ENCODE measurements at regions not wholly inside any gene's neighbourhood (a gene's known extent, or its start where the extent isn't known, plus 50 kb on each side); places are given as distances from the start of the nearest gene placed in this dataset.

GRCh38 chr15:77824361-77825251, 191.9 kb upstream of the LINGO1 start:
- no peak overlapping the region for H3K4me3 ChIP-seq

DNA sequence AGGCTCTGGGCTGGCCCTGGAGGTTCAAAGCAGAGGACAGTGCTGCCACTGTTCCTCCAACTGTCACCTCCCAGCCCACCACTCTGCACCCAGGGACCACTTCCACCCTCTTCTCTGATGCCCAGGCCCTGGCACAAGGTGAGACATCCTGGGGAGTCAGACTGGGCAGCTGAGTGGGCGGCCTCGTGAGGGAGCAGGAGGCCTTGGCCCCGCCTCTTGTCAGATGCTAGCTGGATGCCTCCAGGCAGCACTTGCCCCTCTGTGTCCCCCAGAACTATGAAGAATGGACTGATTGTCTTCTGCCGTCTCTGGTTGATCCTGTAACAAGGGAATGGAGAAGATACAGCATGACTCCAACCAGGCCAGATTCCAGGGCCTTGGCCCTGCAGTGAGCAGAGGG, 191.0 kb upstream of the LINGO1 start:
- 76 to 87% (median 81%) methylated on average over 3 to 4 of the region's 4 CpGs; no CpG with 5 or more reads in 1 of the 5 donors for WGBS, 5 donors

More at GRCh38 chr15:77824361-77825251, 191.9 kb upstream of the LINGO1 start:
- TF ChIP-seq POLR2AphosphoS5 (IDR thresholded peaks at IDR 0.05) (no peak), CTCF (IDR thresholded peaks at IDR 0.05 in 8 of 11, conservative IDR thresholded peaks at IDR 0.05 in 3 of 11) (no peak), POLR2A (IDR thresholded peaks at IDR 0.05) (no peak)
- intact Hi-C loops (cut with DNase I; ENCODE audit: low total_unique reads): loop anchor here (10.0 kb wide), 1 partner anchor 190 kb away; the partner anchor contains the start of gene LINGO1
- Histone ChIP-seq H3K4me1 (peaks cover 0 to 16% (median 10%) of the 10 kb centered on the region in 6 donors), H3K9me3 (no peaks in the 10 kb centered on the region), H3K27ac (no peak overlapping the region), H3K27me3 (replicated peaks in 1 of 7) (peaks cover 0 to 46% (median 25%) of the 10 kb centered on the region in 7 donors), H3K36me3 (no peaks in the 10 kb centered on the region)
- DNase-seq: no peak
- 71 to 88% (median 81%) methylated on average over 10 to 13 of the region's 13 CpGs for WGBS, 5 donors

GRCh38 chr15:77822631-77823230, 190.0 kb upstream of the LINGO1 start:
- TF ChIP-seq POLR2A (IDR thresholded peaks at IDR 0.05): no peak
- TF ChIP-seq POLR2AphosphoS5 (IDR thresholded peaks at IDR 0.05): no peak
- TF ChIP-seq CTCF (IDR thresholded peaks at IDR 0.05 in 8 of 11, conservative IDR thresholded peaks at IDR 0.05 in 3 of 11): no peak
- intact Hi-C loops (cut with DNase I; ENCODE audit: low total_unique reads): loop anchor here (10.0 kb wide), 1 partner anchor 188 kb away; the partner anchor contains the start of gene LINGO1
- Histone ChIP-seq H3K4me3 (no peak overlapping the region), H3K27me3 (replicated peaks in 1 of 7) (peaks cover 0 to 65% (median 43%) of the 10 kb centered on the region in 7 donors), H3K27ac (no peak overlapping the region), H3K4me1 (peaks cover 0 to 32% (median 22%) of the 10 kb centered on the region in 6 donors), H3K9me3 (no peaks in the 10 kb centered on the region), H3K36me3 (no peaks in the 10 kb centered on the region)
- WGBS, 5 donors: 60 to 82% (median 72%) methylated on average over 7 of the region's 7 CpGs
- no peak for DNase-seq

More for the DNA sequence above, 191.0 kb upstream of the LINGO1 start:
- Histone ChIP-seq H3K36me3 (no peaks in the 10 kb centered on the region), H3K27me3 (replicated peaks in 1 of 7) (peaks cover 0 to 55% (median 33%) of the 10 kb centered on the region in 7 donors), H3K9me3 (no peaks in the 10 kb centered on the region), H3K4me1 (peaks cover 0 to 25% (median 16%) of the 10 kb centered on the region in 6 donors), H3K4me3 (no peak overlapping the region), H3K27ac (no peak overlapping the region)
- no peak for TF ChIP-seq POLR2AphosphoS5 (IDR thresholded peaks at IDR 0.05)
- DNase-seq: no peak
- intact Hi-C loops (cut with DNase I; ENCODE audit: low total_unique reads): loop anchor here (10.0 kb wide), 1 partner anchor 189 kb away; the partner anchor contains the start of gene LINGO1

DNA sequence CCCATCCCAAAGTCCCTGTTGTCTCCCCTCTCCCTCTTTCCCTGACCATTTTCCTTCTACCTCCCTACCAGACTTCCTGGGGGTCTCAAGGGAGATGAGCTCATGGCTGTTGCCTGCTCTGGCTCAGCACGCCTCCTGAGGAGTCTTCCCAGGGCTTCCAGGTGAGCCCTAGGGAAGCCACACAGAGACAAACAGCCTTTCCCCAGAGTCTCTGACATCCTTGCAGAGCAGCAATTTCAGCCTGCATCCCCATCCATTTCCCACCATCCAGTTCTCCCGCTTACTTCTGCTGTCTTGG, 189.2 kb upstream of the LINGO1 start:
- 86 to 93% (median 92%) methylated on average over 2 of the region's 2 CpGs for WGBS, 5 donors
- intact Hi-C loops (cut with DNase I; ENCODE audit: low total_unique reads): loop anchor here (10.0 kb wide), 1 partner anchor 187 kb away; the partner anchor contains the start of gene LINGO1
- Histone ChIP-seq H3K27ac (no peak overlapping the region), H3K4me3 (no peak overlapping the region), H3K36me3 (no peaks in the 10 kb centered on the region), H3K27me3 (replicated peaks in 1 of 7) (peaks cover 0 to 73% (median 51%) of the 10 kb centered on the region in 7 donors), H3K9me3 (no peaks in the 10 kb centered on the region), H3K4me1 (peaks cover 0 to 32% (median 22%) of the 10 kb centered on the region in 6 donors)
- TF ChIP-seq CTCF (IDR thresholded peaks at IDR 0.05 in 8 of 11, conservative IDR thresholded peaks at IDR 0.05 in 3 of 11): no peak
- TF ChIP-seq POLR2AphosphoS5 (IDR thresholded peaks at IDR 0.05): no peak
- no peak for DNase-seq
